ENCODE measurements at regions not wholly inside any gene's neighbourhood (a gene's known extent, or its start where the extent isn't known, plus 50 kb on each side); places are given as distances from the start of the nearest gene placed in this dataset.
"Not testable (repeated sequence)": the region's sequence is repeated elsewhere in the genome, so short reads cannot be mapped to it uniquely, and the experiment has no call there.

- H3K27ac ChIP-seq (ENCODE audit: extremely low read length, insufficient read depth, low read length); CTCF ChIA-PET (ENCODE audit: low intra/inter-chr PET ratio, low total read pairs); H3K27me3 ChIP-seq (ENCODE audit: control insufficient read depth in 1 of 2, insufficient read depth in 2 of 2, low read length in 2 of 2); H3K36me3 ChIP-seq (replicated peaks in 1 of 2; ENCODE audit: control insufficient read depth in 1 of 2, insufficient read depth in 2 of 2, low read length in 2 of 2); H4K20me1 ChIP-seq (ENCODE audit: insufficient read depth, low read length); H3K4me2 ChIP-seq (ENCODE audit: low read depth, low read length); ATAC-seq; H3K79me2 ChIP-seq (ENCODE audit: insufficient read depth, low read length); DNase-seq (ENCODE audit: low spot score); FAIRE-seq; H3K9me3 ChIP-seq (ENCODE audit: low read length); POLR2A ChIA-PET; intact Hi-C loops (cut with micrococcal nuclease; ENCODE audit: unreplicated experiment); H3K4me3 ChIP-seq (replicated peaks in 1 of 3; ENCODE audit: insufficient read depth in 1 of 3, low read depth in 2 of 3, low read length in 3 of 3); in situ Hi-C loops (cut with HindIII; ENCODE audit: extremely low pct_ligation_motif_present, low pct_unique_long_range_greater_than_20kb); H3K4me1 ChIP-seq (ENCODE audit: insufficient read depth, low read length); H3K9ac ChIP-seq (ENCODE audit: insufficient read depth, low read depth, low read length); H2AFZ ChIP-seq (ENCODE audit: low read length); BruUV-seq (replicated peaks): not testable (repeated sequence)
- WGBS (ENCODE audit: low lambda C conversion rate), result 30% methylated on average over 2 of the region's 2 CpGs
- TF ChIP-seq ZNF282 (IDR thresholded peaks at IDR 0.05; ENCODE audit: partially characterized antibody), result peak; percentile 4
These were observed 2795.9 kb upstream of the TEKT4 start for GRCh38 chr2:92075363-92075762.
